HG03045 (cell line): ENCODE measurements at regions not wholly inside any gene's neighbourhood (a gene's known extent, or its start where the extent isn't known, plus 50 kb on each side); places are given as distances from the start of the nearest gene placed in this dataset.

ENCODE experiments used
- ATAC-seq: cut with Tn5 transposase; IDR thresholded peaks from one replicate; pipeline ENCODE4 v1.9.1; 2021; ENCODE audit warnings: mild to moderate bottlenecking, moderate library complexity; ENCODE audit not compliant: unreplicated experiment

- ATAC-seq, result no peak
Observed at GRCh38 chr9:14399756-14400657, 86.1 kb upstream of the NFIB start.

GRCh38 chr9:14398473-14398872, 84.5 kb upstream of the NFIB start:
- no peak for ATAC-seq

- no peak for ATAC-seq
Observed at GRCh38 chr9:14396171-14396570, 82.2 kb upstream of the NFIB start.

- ATAC-seq, result no peak
Observed at GRCh38 chr9:14395317-14396082, 81.6 kb upstream of the NFIB start.

GRCh38 chr9:14393418-14393817, 79.5 kb upstream of the NFIB start:
- ATAC-seq, result no peak

- no peak for ATAC-seq
Observed at GRCh38 chr9:14391620-14392019, 77.7 kb upstream of the NFIB start.

GRCh38 chr9:14389657-14390056, 75.7 kb upstream of the NFIB start:
- ATAC-seq, result no peak

- no peak for ATAC-seq
Observed at GRCh38 chr9:14389146-14389545, 75.2 kb upstream of the NFIB start.

- ATAC-seq, result no peak
Observed at GRCh38 chr9:14383773-14384172, 69.8 kb upstream of the NFIB start.

GRCh38 chr9:14383294-14383693, 69.4 kb upstream of the NFIB start:
- no peak for ATAC-seq

- ATAC-seq, result no peak
Observed at GRCh38 chr9:14380061-14380836, 66.3 kb upstream of the NFIB start.

GRCh38 chr9:14379280-14379679, 65.3 kb upstream of the NFIB start:
- ATAC-seq, result no peak

GRCh38 chr9:14373706-14374105, 59.8 kb upstream of the NFIB start:
- no peak for ATAC-seq

GRCh38 chr9:14373336-14373666, 59.4 kb upstream of the NFIB start:
- no peak for ATAC-seq

- ATAC-seq, result no peak
Observed at GRCh38 chr9:14372437-14373335, 58.7 kb upstream of the NFIB start.

- no peak for ATAC-seq
Observed at GRCh38 chr9:14369011-14369410, 55.1 kb upstream of the NFIB start.

GRCh38 chr9:14366076-14366475, 52.1 kb upstream of the NFIB start:
- no peak for ATAC-seq

- no peak for ATAC-seq
Observed at GRCh38 chr9:14365670-14366069, 51.7 kb upstream of the NFIB start.
